ENCODE measurements at regions not wholly inside any gene's neighbourhood (a gene's known extent, or its start where the extent isn't known, plus 50 kb on each side); places are given as distances from the start of the nearest gene placed in this dataset.
A peak's percentile ranks its signal among the peaks of the same experiment; 100 is the strongest.

GRCh38 chr12:77540097-77540496 is 290.6 kb upstream of the NAV3 start:
- 0 out of 2 replicates have a peak, but pooled peaks have one; percentile 26 for TF ChIP-seq CTCF (conservative IDR thresholded peaks at IDR 0.05; ENCODE audit: low read depth, low read length)
- TF ChIP-seq MXI1 (IDR thresholded peaks at IDR 0.05; ENCODE audit: borderline replicate concordance, low read depth, low read length): no peak
- no peak for TF ChIP-seq MAFK (IDR thresholded peaks at IDR 0.05; ENCODE audit: low read depth, low read length)
- TF ChIP-seq CEBPB (IDR thresholded peaks at IDR 0.05; ENCODE audit: low read depth, low read length): no peak
- TF ChIP-seq RAD21 (IDR thresholded peaks at IDR 0.05; ENCODE audit: low read length): peak; percentile 30

Measured in IMR-90 (cell line).